CD14-positive monocyte (primary cell): ENCODE measurements at regions not wholly inside any gene's neighbourhood (a gene's known extent, or its start where the extent isn't known, plus 50 kb on each side); places are given as distances from the start of the nearest gene placed in this dataset.

Experiments
- DNase-seq, 3 donors: peaks; one replicate each; pipeline ENCODE4 v3.0.0-alpha.2; 2011 to 2022
- H2AFZ ChIP-seq: 2 replicates; pipeline ENCODE4 v1.6.0; 2012; ENCODE audit warnings: mild to moderate bottlenecking, low read depth, low read length, inconsistent platforms; ENCODE audit not compliant: insufficient read depth, poor library complexity, severe bottlenecking
- H3K27ac ChIP-seq, 2 donors: 1 replicate in 1 of 2; 2 replicates in 1 of 2; pipeline ENCODE4 v1.5.1; 2012 to 2013; ENCODE audit warnings: low read length in 2 of 2, control low read depth in 1 of 2, inconsistent platforms in 1 of 2, low read depth in 1 of 2, mild to moderate bottlenecking in 1 of 2
- H3K27me3 ChIP-seq, 2 donors: one replicate each; pipeline versions ENCODE4 v1.6.0 to v1.6.1; 2011 to 2013; ENCODE audit warnings: low read length in 2 of 2; ENCODE audit not compliant: control insufficient read depth in 2 of 2, insufficient read depth in 2 of 2
- H3K36me3 ChIP-seq, 2 donors: replicated peaks in 1 of 2; 1 replicate in 1 of 2; 2 replicates in 1 of 2; pipeline versions ENCODE4 v1.5.1 to v1.6.1; 2012 to 2013; ENCODE audit warnings: low read length in 2 of 2, control low read depth in 1 of 2, inconsistent platforms in 1 of 2, mild to moderate bottlenecking in 1 of 2; ENCODE audit not compliant: insufficient read depth in 2 of 2, control insufficient read depth in 1 of 2
- H3K4me1 ChIP-seq, 2 donors: 1 replicate in 1 of 2; 2 replicates in 1 of 2; pipeline versions ENCODE4 v1.5.1 to v1.6.1; 2012 to 2013; ENCODE audit warnings: low read length in 2 of 2, control low read depth in 1 of 2, inconsistent platforms in 1 of 2, mild to moderate bottlenecking in 1 of 2, moderate library complexity in 1 of 2; ENCODE audit not compliant: insufficient read depth in 2 of 2, control insufficient read depth in 1 of 2
- H3K4me2 ChIP-seq: replicated peaks from 2 replicates; pipeline ENCODE3; 2012; ENCODE audit warnings: low read length, moderate library complexity, mild to moderate bottlenecking; ENCODE audit not compliant: poor library complexity, severe bottlenecking; ENCODE audit errors: extremely low read depth
- H3K4me3 ChIP-seq, 3 experiments: fragments of 200-600 bp in 1 of 3; sonication (generic) in 1 of 3; replicated peaks in 1 of 3; 1 replicate in 2 of 3; 2 replicates in 1 of 3; pipeline ENCODE4 v1.5.1; 2011 to 2013; ENCODE audit warnings: low read length in 3 of 3, mild to moderate bottlenecking in 3 of 3, control low read depth in 2 of 3, low read depth in 2 of 3, inconsistent platforms in 1 of 3, moderate library complexity in 1 of 3
- H3K79me2 ChIP-seq: 2 replicates; pipeline ENCODE4 v1.6.0; 2012; ENCODE audit warnings: mild to moderate bottlenecking, control low read depth, inconsistent platforms, low read length, moderate library complexity; ENCODE audit not compliant: insufficient read depth
- H3K9ac ChIP-seq: 2 replicates; pipeline ENCODE4 v1.6.0; 2017; ENCODE audit warnings: low read length, mild to moderate bottlenecking; ENCODE audit not compliant: insufficient read depth, poor library complexity, severe bottlenecking
- H3K9me3 ChIP-seq, 2 donors: replicated peaks in 1 of 2; 1 replicate in 1 of 2; 2 replicates in 1 of 2; pipeline versions ENCODE4 v1.5.1 to v1.6.1; 2012 to 2013; ENCODE audit warnings: low read length in 2 of 2, control low read depth in 1 of 2; ENCODE audit not compliant: control insufficient read depth in 1 of 2, insufficient read depth in 1 of 2
- H4K20me1 ChIP-seq: 2 replicates; pipeline ENCODE4 v1.6.0; 2012; ENCODE audit warnings: mild to moderate bottlenecking, low read length, control low read depth, moderate library complexity; ENCODE audit not compliant: insufficient read depth
- H3K27ac Mint-ChIP-seq, 7 donors: one replicate each; pipeline ENCODE4 v1.8.0; 2020; ENCODE audit warnings: mild to moderate bottlenecking in 7 of 7, mixed read lengths in 7 of 7, moderate library complexity in 6 of 7, inconsistent platforms in 2 of 7
- H3K27me3 Mint-ChIP-seq, 3 donors: one replicate each; pipeline ENCODE4 v1.8.0; 2021 to 2022; ENCODE audit warnings: low read depth in 3 of 3, mild to moderate bottlenecking in 3 of 3, mixed read lengths in 3 of 3, moderate library complexity in 3 of 3, inconsistent platforms in 1 of 3
- H3K36me3 Mint-ChIP-seq, 2 donors: one replicate each; pipeline ENCODE4 v1.8.0; 2020; ENCODE audit warnings: mixed read lengths in 2 of 2, inconsistent platforms in 1 of 2, mild to moderate bottlenecking in 1 of 2
- H3K4me1 Mint-ChIP-seq: one replicate; pipeline ENCODE4 v1.8.0; 2020; ENCODE audit warnings: mild to moderate bottlenecking, mixed read lengths
- H3K4me3 Mint-ChIP-seq, 2 donors: one replicate each; pipeline ENCODE4 v1.8.0; 2020; ENCODE audit warnings: mild to moderate bottlenecking in 2 of 2, mixed read lengths in 2 of 2, moderate library complexity in 1 of 2
- H3K9me3 Mint-ChIP-seq, 7 donors: one replicate each; pipeline ENCODE4 v1.8.0; 2020 to 2022; ENCODE audit warnings: mixed read lengths in 7 of 7, mild to moderate bottlenecking in 6 of 7, moderate library complexity in 6 of 7, inconsistent platforms in 2 of 7
- CTCF ChIP-seq: fragments of 200-600 bp; IDR thresholded peaks from one replicate; pipeline ENCODE4 v1.8.0; 2022; ENCODE audit warnings: antibody characterized with exemption, mild to moderate bottlenecking
- WGBS: methylation state at CpG from one replicate; pipeline ENCODE4 v1.1.5; 2013; ENCODE audit warnings: missing lambda C conversion rate; ENCODE audit not compliant: insufficient coverage; 5-methylcytosine and 5-hydroxymethylcytosine counted together
- intact Hi-C, 2 donors: fragments of 100-400 bp; cut with micrococcal nuclease; formaldehyde crosslinking; loops; one replicate each; pipeline versions ENCODE4 v1.15.0 to v1.15.1; 2023

- DNase-seq: peak; percentile 80 to 94 (median 85)
- peaks cover 0 to 9% (median 2%) of the 10 kb centered on the region in 7 donors for H3K9me3 Mint-ChIP-seq
- Histone ChIP-seq H3K9me3 (no peaks in the 10 kb centered on the region), H3K4me1 (peaks cover 22 to 24% of the 10 kb centered on the region in 2 donors), H2AFZ (no peak overlapping the region), H3K36me3 (no peaks in the 10 kb centered on the region), H3K79me2 (no peaks in the 10 kb centered on the region), H3K27ac (peak overlapping the region in 1 of 2 donors; percentile 67), H3K27me3 (no peaks in the 10 kb centered on the region), H3K4me2 (no peak overlapping the region), H4K20me1 (no peaks in the 10 kb centered on the region), H3K9ac (no peak overlapping the region), H3K4me3 (no peak overlapping the region)
- H3K27me3 Mint-ChIP-seq: peaks cover 0 to 8% (median 0%) of the 10 kb centered on the region in 3 donors
- no peak overlapping the region for H3K4me3 Mint-ChIP-seq
- H3K4me1 Mint-ChIP-seq: peaks cover 16% of the 10 kb centered on the region
- 0% methylated on average over 1 of the region's 5 CpGs for WGBS
- H3K36me3 Mint-ChIP-seq: peaks cover 0 to 2% of the 10 kb centered on the region in 2 donors
- H3K27ac Mint-ChIP-seq: peak overlapping the region; percentile 32 to 85 (median 51)
- TF ChIP-seq CTCF: no peak
- intact Hi-C loops: no loop called here
Observed at GRCh38 chr17:31715446-31715845, 143.6 kb downstream of the COPRS start.

GRCh38 chr17:31704483-31704882 is 154.6 kb downstream of the COPRS start:
- Mint-ChIP-seq H3K27ac (no peak overlapping the region), H3K4me1 (no peaks in the 10 kb centered on the region), H3K4me3 (no peak overlapping the region), H3K9me3 (peaks cover 0 to 5% (median 2%) of the 10 kb centered on the region in 7 donors), H3K36me3 (no peaks in the 10 kb centered on the region), H3K27me3 (peaks cover 0 to 11% (median 2%) of the 10 kb centered on the region in 3 donors)
- Histone ChIP-seq H2AFZ (no peak overlapping the region), H3K36me3 (no peaks in the 10 kb centered on the region), H3K4me2 (no peak overlapping the region), H3K27me3 (no peaks in the 10 kb centered on the region), H3K9ac (no peak overlapping the region), H3K9me3 (peaks cover 0 to 2% of the 10 kb centered on the region in 2 donors), H3K4me3 (no peak overlapping the region), H4K20me1 (no peaks in the 10 kb centered on the region), H3K4me1 (no peaks in the 10 kb centered on the region), H3K27ac (no peak overlapping the region), H3K79me2 (no peaks in the 10 kb centered on the region)
- WGBS: no CpG with 5 or more reads among the region's 10 CpGs
- intact Hi-C loops: no loop called here
- no peak for TF ChIP-seq CTCF
- no peak for DNase-seq
